Sigmoid colon (tissue), 6 donors: ENCODE measurements at regions not wholly inside any gene's neighbourhood (a gene's known extent, or its start where the extent isn't known, plus 50 kb on each side); places are given as distances from the start of the nearest gene placed in this dataset.

Source experiments
- DNase-seq: peaks from one replicate; pipeline ENCODE4 v3.0.0-alpha.2; 2019
- H3K27ac ChIP-seq, 4 donors: fragments of 200-600 bp; sonication (generic); one replicate each; pipeline ENCODE4 v1.5.1; 2016 to 2019; ENCODE audit warnings: mild to moderate bottlenecking in 1 of 4
- H3K27me3 ChIP-seq, 3 donors: fragments of 200-600 bp; sonication (generic); one replicate each; pipeline ENCODE4 v1.5.1; 2019; ENCODE audit warnings: mild to moderate bottlenecking in 1 of 3
- H3K36me3 ChIP-seq, 4 donors: fragments of 200-600 bp; sonication (generic); one replicate each; pipeline ENCODE4 v1.5.1; 2016 to 2019
- H3K4me1 ChIP-seq, 4 donors: fragments of 200-600 bp; sonication (generic); one replicate each; pipeline ENCODE4 v1.5.1; 2017 to 2019
- H3K4me3 ChIP-seq, 4 donors: fragments of 200-600 bp; sonication (generic); one replicate each; pipeline ENCODE4 v1.5.1; 2017 to 2019; ENCODE audit warnings: mild to moderate bottlenecking in 2 of 4, moderate library complexity in 1 of 4
- H3K9me3 ChIP-seq, 4 donors: fragments of 200-600 bp in 3 of 4; sonication (generic) in 3 of 4; one replicate each; pipeline versions ENCODE4 v1.5.1 to v1.6.1; 2013 to 2019
- EP300 ChIP-seq, 4 donors: sonication (generic); formaldehyde crosslinking; IDR thresholded peaks; one replicate each; pipeline ENCODE4 v1.6.1; 2017; ENCODE audit warnings: antibody characterized with exemption in 4 of 4
- POLR2A ChIP-seq, 2 donors: fragments of 450-650 bp; IDR thresholded peaks; one replicate each; pipeline ENCODE4 v1.6.1; 2016; ENCODE audit warnings: antibody characterized with exemption in 2 of 2, mild to moderate bottlenecking in 2 of 2, moderate library complexity in 2 of 2
- POLR2AphosphoS5 ChIP-seq, 4 donors: sonication (generic); formaldehyde crosslinking; IDR thresholded peaks; one replicate each; pipeline ENCODE4 v1.6.1; 2017; ENCODE audit warnings: antibody characterized with exemption in 4 of 4
- WGBS, 2 donors: extraction: QIAGEN DNeasy Blood & Tissue Kit; methylation state at CpG; one replicate each; pipeline ENCODE4 v1.1.7; 2013; 5-methylcytosine and 5-hydroxymethylcytosine counted together
- intact Hi-C: fragments of 100-400 bp; cut with DNase I; formaldehyde crosslinking; loops from one replicate; pipeline ENCODE4 v1.15.1; 2023
- TF ChIP-seq, protein P1 (sequence below), 4 experiments: fragments of 450-650 bp in 3 of 4; fragments of 200-600 bp in 1 of 4; IDR thresholded peaks; one replicate each; pipeline ENCODE4 v1.5.1; 2016 to 2019; ENCODE audit warnings: antibody characterized with exemption in 4 of 4, mild to moderate bottlenecking in 3 of 4, moderate library complexity in 2 of 4
- donor health status: healthy with polysubstance abuse.
- donor health status: healthy.

DNA sequence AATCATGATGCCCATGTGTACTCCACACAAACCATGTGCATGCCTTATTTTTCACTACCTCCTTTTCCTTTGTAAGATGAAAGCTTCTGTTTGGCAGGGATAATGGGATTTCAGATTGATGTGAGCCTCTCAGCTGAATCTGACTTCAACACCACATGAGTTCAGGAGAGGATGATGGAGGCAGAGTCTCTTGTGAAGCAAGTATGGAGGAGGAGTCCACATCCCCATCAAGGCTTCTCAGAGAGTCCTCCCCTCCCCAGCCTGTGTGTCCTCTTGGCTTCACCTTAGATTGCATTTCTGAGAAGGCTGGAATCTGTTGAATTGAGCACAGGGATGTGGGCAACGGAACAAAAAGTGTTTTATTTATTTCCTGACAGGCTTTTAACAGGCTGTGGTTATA, 370.4 kb downstream of the FAT3 start:
- 43 to 53% methylated on average over 1 of the region's 1 CpG for WGBS, 2 donors
- Histone ChIP-seq H3K4me3 (no peak overlapping the region), H3K27me3 (no peaks in the 10 kb centered on the region), H3K9me3 (no peaks in the 10 kb centered on the region), H3K4me1 (no peaks in the 10 kb centered on the region), H3K27ac (no peak overlapping the region), H3K36me3 (no peaks in the 10 kb centered on the region)
- DNase-seq, result no peak
- intact Hi-C loops, result no loop called here
- TF ChIP-seq POLR2AphosphoS5 (IDR thresholded peaks at IDR 0.05) (no peak), POLR2A (IDR thresholded peaks at IDR 0.05) (no peak), EP300 (IDR thresholded peaks at IDR 0.05) (no peak)
- TF ChIP-seq, protein P1, sequence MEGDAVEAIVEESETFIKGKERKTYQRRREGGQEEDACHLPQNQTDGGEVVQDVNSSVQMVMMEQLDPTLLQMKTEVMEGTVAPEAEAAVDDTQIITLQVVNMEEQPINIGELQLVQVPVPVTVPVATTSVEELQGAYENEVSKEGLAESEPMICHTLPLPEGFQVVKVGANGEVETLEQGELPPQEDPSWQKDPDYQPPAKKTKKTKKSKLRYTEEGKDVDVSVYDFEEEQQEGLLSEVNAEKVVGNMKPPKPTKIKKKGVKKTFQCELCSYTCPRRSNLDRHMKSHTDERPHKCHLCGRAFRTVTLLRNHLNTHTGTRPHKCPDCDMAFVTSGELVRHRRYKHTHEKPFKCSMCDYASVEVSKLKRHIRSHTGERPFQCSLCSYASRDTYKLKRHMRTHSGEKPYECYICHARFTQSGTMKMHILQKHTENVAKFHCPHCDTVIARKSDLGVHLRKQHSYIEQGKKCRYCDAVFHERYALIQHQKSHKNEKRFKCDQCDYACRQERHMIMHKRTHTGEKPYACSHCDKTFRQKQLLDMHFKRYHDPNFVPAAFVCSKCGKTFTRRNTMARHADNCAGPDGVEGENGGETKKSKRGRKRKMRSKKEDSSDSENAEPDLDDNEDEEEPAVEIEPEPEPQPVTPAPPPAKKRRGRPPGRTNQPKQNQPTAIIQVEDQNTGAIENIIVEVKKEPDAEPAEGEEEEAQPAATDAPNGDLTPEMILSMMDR (IDR thresholded peaks at IDR 0.05), result no peak

DNA sequence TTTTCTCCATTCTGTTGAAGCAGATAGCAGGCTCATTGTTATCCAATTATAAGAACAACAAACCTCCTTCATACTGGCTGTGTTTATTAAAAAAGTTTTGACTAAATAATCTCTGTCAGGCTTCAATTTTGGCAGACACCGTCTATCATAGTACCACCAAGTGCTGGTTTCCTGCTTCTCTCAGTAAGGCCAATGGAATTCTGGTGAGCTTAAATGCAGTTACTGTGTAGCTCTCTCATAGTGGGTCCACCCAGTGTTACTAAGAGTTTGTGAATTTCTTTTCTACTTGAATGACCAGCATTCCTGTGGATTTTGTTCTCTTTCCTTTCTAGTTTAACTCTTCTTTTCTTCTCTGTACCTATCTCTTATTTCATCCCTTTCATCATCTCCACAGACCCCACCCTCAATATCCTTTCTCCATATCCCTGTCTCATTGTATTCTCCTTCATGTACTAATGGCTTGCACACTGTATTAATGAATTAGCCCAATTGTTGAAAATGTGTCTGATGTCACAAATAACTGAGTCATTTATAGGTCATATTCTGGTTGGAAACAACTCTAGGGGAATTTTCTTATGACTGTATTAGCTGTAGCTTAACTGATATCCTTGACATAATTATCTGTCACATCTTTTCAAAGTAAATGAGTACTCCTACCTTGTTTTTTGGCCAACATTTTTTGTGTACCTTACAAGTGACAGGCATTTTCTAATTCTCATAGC, 372.1 kb downstream of the FAT3 start:
- DNase-seq, result no peak
- H3K9me3 ChIP-seq, result no peaks in the 10 kb centered on the region
- no peaks in the 10 kb centered on the region for H3K4me1 ChIP-seq
- H3K27ac ChIP-seq, result no peak overlapping the region
- H3K27me3 ChIP-seq, result no peaks in the 10 kb centered on the region
- no peaks in the 10 kb centered on the region for H3K36me3 ChIP-seq
- 70 to 90% methylated on average over 1 of the region's 1 CpG for WGBS, 2 donors
- intact Hi-C loops, result no loop called here
- no peak overlapping the region for H3K4me3 ChIP-seq
- TF ChIP-seq POLR2AphosphoS5 (IDR thresholded peaks at IDR 0.05) (no peak), POLR2A (IDR thresholded peaks at IDR 0.05) (no peak), EP300 (IDR thresholded peaks at IDR 0.05) (no peak)
- TF ChIP-seq, protein P1 (IDR thresholded peaks at IDR 0.05), result no peak

DNA sequence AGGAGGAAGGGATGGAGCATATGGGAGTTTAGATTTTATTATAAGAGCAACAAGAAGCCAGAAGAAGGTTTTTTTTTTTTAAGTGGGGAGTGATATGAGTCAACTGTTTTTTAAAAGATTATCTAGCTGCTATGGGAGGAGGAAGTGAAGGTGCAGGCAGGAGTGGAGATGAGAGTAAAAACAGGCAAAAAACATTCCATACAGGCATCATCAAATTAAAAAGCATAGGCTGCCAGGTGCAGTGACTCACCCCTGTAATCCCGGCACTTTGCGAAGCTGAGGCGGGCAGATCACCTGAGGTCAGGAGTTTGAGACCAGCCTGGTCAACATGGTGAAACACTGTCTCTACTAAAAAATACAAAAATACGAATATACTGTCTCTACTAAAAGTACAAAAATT, 368.4 kb upstream of the MTNR1B start:
- Histone ChIP-seq H3K4me3 (no peak overlapping the region), H3K9me3 (no peaks in the 10 kb centered on the region), H3K4me1 (no peaks in the 10 kb centered on the region), H3K27ac (no peak overlapping the region), H3K27me3 (no peaks in the 10 kb centered on the region), H3K36me3 (no peaks in the 10 kb centered on the region)
- DNase-seq, result no peak
- TF ChIP-seq POLR2A (IDR thresholded peaks at IDR 0.05) (no peak), POLR2AphosphoS5 (IDR thresholded peaks at IDR 0.05) (no peak), EP300 (IDR thresholded peaks at IDR 0.05) (no peak)
- TF ChIP-seq, protein P1 (IDR thresholded peaks at IDR 0.05), result no peak
- WGBS, 2 donors, result 87 to 89% methylated on average over 4 of the region's 4 CpGs
- intact Hi-C loops, result no loop called here

- intact Hi-C loops, result no loop called here
- Histone ChIP-seq H3K9me3 (no peaks in the 10 kb centered on the region), H3K27ac (no peak overlapping the region), H3K4me1 (no peaks in the 10 kb centered on the region), H3K4me3 (no peak overlapping the region), H3K27me3 (no peaks in the 10 kb centered on the region), H3K36me3 (no peaks in the 10 kb centered on the region)
- TF ChIP-seq POLR2AphosphoS5 (IDR thresholded peaks at IDR 0.05), result no peak
- TF ChIP-seq POLR2A (IDR thresholded peaks at IDR 0.05), result no peak
- TF ChIP-seq, protein P1 (IDR thresholded peaks at IDR 0.05), result no peak
- TF ChIP-seq EP300 (IDR thresholded peaks at IDR 0.05), result no peak
- no peak for DNase-seq
- 89 to 92% methylated on average over 2 of the region's 2 CpGs for WGBS, 2 donors
These were observed 363.8 kb upstream of the MTNR1B start for GRCh38 chr11:92605667-92606066.
